Endometrial microvascular endothelial cells (primary cell): ENCODE measurements at regions not wholly inside any gene's neighbourhood (a gene's known extent, or its start where the extent isn't known, plus 50 kb on each side); places are given as distances from the start of the nearest gene placed in this dataset.

Experiments used
- in situ Hi-C: cut with HindIII; loops from 2 replicates; pipeline ENCODE4 v1.10.0; 2017; ENCODE audit warnings: low sequenced_read_pairs, low pct_unique_long_range_greater_than_20kb; ENCODE audit errors: inconsistent ontology term

- in situ Hi-C loops: no loop called here
Observed at GRCh38 chr15:46317029-46317428, 682.2 kb downstream of the SQOR start.

GRCh38 chr15:46322753-46323152 lies 687.9 kb downstream of the SQOR start:
- in situ Hi-C loops: no loop called here

GRCh38 chr15:46326173-46326572 lies 691.3 kb downstream of the SQOR start:
- in situ Hi-C loops: no loop called here

- in situ Hi-C loops: no loop called here
Observed at GRCh38 chr15:46328821-46329220, 694.0 kb downstream of the SQOR start.

GRCh38 chr15:46329876-46330275 lies 695.0 kb downstream of the SQOR start:
- in situ Hi-C loops: no loop called here

- in situ Hi-C loops: no loop called here
Observed at GRCh38 chr15:46331546-46331945, 696.7 kb downstream of the SQOR start.

GRCh38 chr15:46343196-46343935 lies 708.5 kb downstream of the SQOR start:
- in situ Hi-C loops: no loop called here

GRCh38 chr15:46344115-46344724 lies 709.4 kb downstream of the SQOR start:
- in situ Hi-C loops: no loop called here

- in situ Hi-C loops: no loop called here
Observed at GRCh38 chr15:46344915-46345314, 710.1 kb downstream of the SQOR start.

GRCh38 chr15:46354443-46354842 lies 719.6 kb downstream of the SQOR start:
- in situ Hi-C loops: no loop called here

- in situ Hi-C loops: no loop called here
Observed at GRCh38 chr15:46365572-46365971, 730.7 kb downstream of the SQOR start.

- in situ Hi-C loops: no loop called here
Observed at GRCh38 chr15:46366360-46367007, 731.7 kb downstream of the SQOR start.

GRCh38 chr15:46383978-46384377 lies 749.1 kb downstream of the SQOR start:
- in situ Hi-C loops: no loop called here

- in situ Hi-C loops: no loop called here
Observed at GRCh38 chr15:46386356-46386755, 751.5 kb downstream of the SQOR start.

- in situ Hi-C loops: no loop called here
Observed at GRCh38 chr15:46389739-46390138, 754.9 kb downstream of the SQOR start.

- in situ Hi-C loops: no loop called here
Observed at GRCh38 chr15:46394463-46394862, 759.6 kb downstream of the SQOR start.

GRCh38 chr15:46408312-46408711 lies 773.5 kb downstream of the SQOR start:
- in situ Hi-C loops: no loop called here

GRCh38 chr15:46409841-46410301 lies 775.0 kb downstream of the SQOR start:
- in situ Hi-C loops: no loop called here

GRCh38 chr15:46410705-46411104 lies 775.9 kb downstream of the SQOR start:
- in situ Hi-C loops: no loop called here

GRCh38 chr15:46411900-46412299 lies 777.1 kb downstream of the SQOR start:
- in situ Hi-C loops: no loop called here
